H9 (cell line): ENCODE measurements at regions not wholly inside any gene's neighbourhood (a gene's known extent, or its start where the extent isn't known, plus 50 kb on each side); places are given as distances from the start of the nearest gene placed in this dataset.

Source experiments
- DNase-seq: peaks from one replicate; pipeline ENCODE4 v3.0.0-alpha.2; 2017
- H2AFZ ChIP-seq: one replicate; pipeline ENCODE4 v1.6.1; 2013; ENCODE audit warnings: mild to moderate bottlenecking, low read length, control low read depth, moderate library complexity
- H2AK5ac ChIP-seq: 2 replicates; pipeline ENCODE4 v1.6.1; 2013; ENCODE audit warnings: low read length, control low read depth, mixed read lengths; ENCODE audit not compliant: insufficient read length
- H2BK120ac ChIP-seq: one replicate; pipeline ENCODE4 v1.6.1; 2013; ENCODE audit warnings: low read depth, mild to moderate bottlenecking, low read length, control low read depth, inconsistent platforms; ENCODE audit not compliant: poor library complexity, severe bottlenecking
- H2BK12ac ChIP-seq: 2 replicates; pipeline ENCODE4 v1.6.1; 2013; ENCODE audit warnings: low read length, control low read depth, mixed read lengths, low read depth; ENCODE audit not compliant: insufficient read length
- H2BK15ac ChIP-seq: 2 replicates; pipeline ENCODE4 v1.6.1; 2013; ENCODE audit warnings: low read depth, low read length, control low read depth
- H2BK20ac ChIP-seq: one replicate; pipeline ENCODE4 v1.6.1; 2013; ENCODE audit warnings: low read depth, mild to moderate bottlenecking, low read length, control low read depth, inconsistent platforms; ENCODE audit not compliant: poor library complexity, severe bottlenecking
- H2BK5ac ChIP-seq: 2 replicates; pipeline ENCODE4 v1.6.1; 2013; ENCODE audit warnings: low read length, control low read depth, mixed read lengths; ENCODE audit not compliant: insufficient read length
- H3K14ac ChIP-seq: 2 replicates; pipeline ENCODE4 v1.6.1; 2013; ENCODE audit warnings: low read length, control low read depth; ENCODE audit not compliant: insufficient read depth
- H3K18ac ChIP-seq: 2 replicates; pipeline ENCODE4 v1.6.1; 2013; ENCODE audit warnings: low read depth, mild to moderate bottlenecking, mixed read lengths, low read length, control low read depth; ENCODE audit not compliant: insufficient read length
- H3K23ac ChIP-seq: 2 replicates; pipeline ENCODE4 v1.6.1; 2013; ENCODE audit warnings: low read length, control low read depth, mixed read lengths, low read depth; ENCODE audit not compliant: insufficient read length
- H3K23me2 ChIP-seq: 2 replicates; pipeline ENCODE4 v1.6.1; 2013; ENCODE audit warnings: low read depth, mild to moderate bottlenecking, mixed read lengths, low read length, control low read depth; ENCODE audit not compliant: insufficient read length, poor library complexity, severe bottlenecking
- H3K27ac ChIP-seq: 2 replicates; pipeline ENCODE4 v1.5.1; 2013; ENCODE audit warnings: low read length, control low read depth, mixed read lengths, low read depth; ENCODE audit not compliant: insufficient read length
- H3K27me3 ChIP-seq: 2 replicates; pipeline ENCODE4 v1.6.1; 2013; ENCODE audit warnings: low read length, control low read depth, inconsistent platforms; ENCODE audit not compliant: insufficient read depth
- H3K4ac ChIP-seq: 2 replicates; pipeline ENCODE4 v1.6.1; 2013; ENCODE audit warnings: low read depth, mild to moderate bottlenecking, control low read depth, inconsistent platforms, low read length, moderate library complexity
- H3K4me1 ChIP-seq: 2 replicates; pipeline ENCODE4 v1.6.1; 2013; ENCODE audit warnings: low read length, control low read depth, inconsistent platforms; ENCODE audit not compliant: insufficient read depth
- H3K4me2 ChIP-seq: 2 replicates; pipeline ENCODE4 v1.6.1; 2013; ENCODE audit warnings: low read length, control low read depth, mixed read lengths; ENCODE audit not compliant: insufficient read length, insufficient read depth
- H3K56ac ChIP-seq: 2 replicates; pipeline ENCODE4 v1.6.1; 2013; ENCODE audit warnings: low read depth, mild to moderate bottlenecking, mixed read lengths, low read length, control low read depth; ENCODE audit not compliant: insufficient read length
- H3K79me1 ChIP-seq: 2 replicates; pipeline ENCODE4 v1.6.1; 2013; ENCODE audit warnings: low read depth, mild to moderate bottlenecking, moderate library complexity, low read length, control low read depth, inconsistent platforms; ENCODE audit not compliant: insufficient read depth, poor library complexity, severe bottlenecking
- H3K79me2 ChIP-seq: 2 replicates; pipeline ENCODE4 v1.6.1; 2013; ENCODE audit warnings: low read length, control low read depth, inconsistent platforms; ENCODE audit not compliant: insufficient read depth
- H3K9ac ChIP-seq: 2 replicates; pipeline ENCODE4 v1.6.1; 2013; ENCODE audit warnings: low read length, control low read depth, mixed read lengths; ENCODE audit not compliant: insufficient read length; ENCODE audit errors: extremely low read depth
- H3K9me3 ChIP-seq: one replicate; pipeline ENCODE4 v1.6.1; 2013; ENCODE audit warnings: low read depth, low read length, inconsistent platforms; ENCODE audit not compliant: control insufficient read depth
- H3T11ph ChIP-seq: one replicate; pipeline ENCODE4 v1.6.1; 2013; ENCODE audit warnings: mild to moderate bottlenecking, low read length, control low read depth, inconsistent platforms
- H4K20me1 ChIP-seq: one replicate; pipeline ENCODE4 v1.6.1; 2013; ENCODE audit not compliant: control insufficient read depth, insufficient read length, insufficient read depth
- H4K5ac ChIP-seq: 2 replicates; pipeline ENCODE4 v1.6.1; 2013; ENCODE audit warnings: low read depth, mild to moderate bottlenecking, mixed read lengths, low read length, control low read depth; ENCODE audit not compliant: insufficient read length
- H4K8ac ChIP-seq: replicated peaks from 2 replicates; pipeline ENCODE4 v1.6.1; 2013; ENCODE audit warnings: low read length, control low read depth, mixed read lengths, low read depth; ENCODE audit not compliant: insufficient read length
- H4K91ac ChIP-seq: 2 replicates; pipeline ENCODE4 v1.6.1; 2013; ENCODE audit warnings: low read depth, mild to moderate bottlenecking, moderate library complexity, mixed read lengths, low read length, control low read depth; ENCODE audit not compliant: insufficient read length
- H3K27ac Mint-ChIP-seq, 3 experiments: 2 replicates in 2 of 3; 3 replicates in 1 of 3; pipeline ENCODE4 v1.8.0; 2020 to 2021; ENCODE audit warnings: mixed read lengths in 3 of 3, mild to moderate bottlenecking in 1 of 3, moderate library complexity in 1 of 3
- H3K27me3 Mint-ChIP-seq: 2 replicates; pipeline ENCODE4 v1.8.0; 2021; ENCODE audit warnings: low read depth, mild to moderate bottlenecking, moderate library complexity, mixed read lengths
- H3K36me3 Mint-ChIP-seq, 3 experiments: 2 replicates in 2 of 3; 3 replicates in 1 of 3; pipeline ENCODE4 v1.8.0; 2020 to 2021; ENCODE audit warnings: low read depth in 3 of 3, mixed read lengths in 3 of 3; ENCODE audit not compliant: insufficient read depth in 1 of 3
- H3K4me1 Mint-ChIP-seq, 2 experiments: 2 replicates each; pipeline ENCODE4 v1.8.0; 2020; ENCODE audit warnings: mixed read lengths in 2 of 2
- H3K4me3 Mint-ChIP-seq, 2 experiments: 2 replicates in 1 of 2; 3 replicates in 1 of 2; pipeline ENCODE4 v1.8.0; 2020 to 2021; ENCODE audit warnings: mild to moderate bottlenecking in 2 of 2, mixed read lengths in 2 of 2, moderate library complexity in 1 of 2
- H3K9me3 Mint-ChIP-seq, 2 experiments: 2 replicates in 1 of 2; 3 replicates in 1 of 2; pipeline ENCODE4 v1.8.0; 2020; ENCODE audit warnings: mild to moderate bottlenecking in 2 of 2, mixed read lengths in 2 of 2, moderate library complexity in 1 of 2
- TF ChIP-seq, protein P1 (sequence below): fragments of 200-600 bp; sonication (generic); conservative IDR thresholded peaks from 3 replicates; pipeline ENCODE4 v1.8.0; 2021; ENCODE audit warnings: antibody characterized with exemption, mild to moderate bottlenecking

DNA sequence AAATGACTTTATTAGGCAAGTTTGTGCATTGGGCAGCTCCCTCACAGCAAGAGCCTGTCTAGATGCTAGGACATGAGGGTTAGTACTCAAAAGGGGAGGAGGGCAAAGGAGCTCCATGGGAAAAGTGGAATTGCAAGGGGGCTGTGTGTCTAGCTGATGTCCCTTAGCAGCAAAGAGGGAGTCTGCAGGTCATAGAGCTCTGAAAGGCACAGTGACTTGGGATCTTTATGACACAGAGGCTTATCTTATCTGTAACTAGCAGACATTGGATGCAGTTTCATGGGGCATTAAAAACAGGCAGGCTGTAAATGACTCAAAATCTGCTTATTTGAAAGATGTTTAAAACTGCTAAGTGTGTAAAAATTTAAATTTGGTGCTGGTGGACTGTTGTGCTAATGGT lies 556.2 kb upstream of the FZD8 start:
- H3K56ac ChIP-seq: no peak overlapping the region
- no peak overlapping the region for H4K5ac ChIP-seq
- H2BK12ac ChIP-seq: no peak overlapping the region
- no peak overlapping the region for H3K4me2 ChIP-seq
- H4K91ac ChIP-seq: no peak overlapping the region
- H3K4me3 Mint-ChIP-seq: no peak overlapping the region
- H3K9me3 ChIP-seq: peaks cover 6% of the 10 kb centered on the region
- H2BK20ac ChIP-seq: no peak overlapping the region
- H2BK5ac ChIP-seq: no peak overlapping the region
- H3T11ph ChIP-seq: no peak overlapping the region
- peaks cover 12 to 23% (median 23%) of the 10 kb centered on the region in 3 experiments for H3K36me3 Mint-ChIP-seq
- H3K27me3 ChIP-seq: no peaks in the 10 kb centered on the region
- H3K27ac ChIP-seq: no peak overlapping the region
- TF ChIP-seq, protein P1, sequence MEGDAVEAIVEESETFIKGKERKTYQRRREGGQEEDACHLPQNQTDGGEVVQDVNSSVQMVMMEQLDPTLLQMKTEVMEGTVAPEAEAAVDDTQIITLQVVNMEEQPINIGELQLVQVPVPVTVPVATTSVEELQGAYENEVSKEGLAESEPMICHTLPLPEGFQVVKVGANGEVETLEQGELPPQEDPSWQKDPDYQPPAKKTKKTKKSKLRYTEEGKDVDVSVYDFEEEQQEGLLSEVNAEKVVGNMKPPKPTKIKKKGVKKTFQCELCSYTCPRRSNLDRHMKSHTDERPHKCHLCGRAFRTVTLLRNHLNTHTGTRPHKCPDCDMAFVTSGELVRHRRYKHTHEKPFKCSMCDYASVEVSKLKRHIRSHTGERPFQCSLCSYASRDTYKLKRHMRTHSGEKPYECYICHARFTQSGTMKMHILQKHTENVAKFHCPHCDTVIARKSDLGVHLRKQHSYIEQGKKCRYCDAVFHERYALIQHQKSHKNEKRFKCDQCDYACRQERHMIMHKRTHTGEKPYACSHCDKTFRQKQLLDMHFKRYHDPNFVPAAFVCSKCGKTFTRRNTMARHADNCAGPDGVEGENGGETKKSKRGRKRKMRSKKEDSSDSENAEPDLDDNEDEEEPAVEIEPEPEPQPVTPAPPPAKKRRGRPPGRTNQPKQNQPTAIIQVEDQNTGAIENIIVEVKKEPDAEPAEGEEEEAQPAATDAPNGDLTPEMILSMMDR: no peak
- H3K9ac ChIP-seq: no peak overlapping the region
- H2BK120ac ChIP-seq: no peak overlapping the region
- H3K9me3 Mint-ChIP-seq: peaks cover 25 to 33% of the 10 kb centered on the region in 2 experiments
- H2AFZ ChIP-seq: no peak overlapping the region
- peaks cover 7% of the 10 kb centered on the region for H3K27me3 Mint-ChIP-seq
- no peak overlapping the region for H4K8ac ChIP-seq
- peaks cover 25 to 30% of the 10 kb centered on the region in 2 experiments for H3K4me1 Mint-ChIP-seq
- H3K18ac ChIP-seq: no peak overlapping the region
- no peaks in the 10 kb centered on the region; the same call in 1 of the 2 replicates for H3K4me1 ChIP-seq
- H3K23ac ChIP-seq: no peak overlapping the region
- no peak overlapping the region for H3K4ac ChIP-seq
- H4K20me1 ChIP-seq: no peaks in the 10 kb centered on the region
- H2AK5ac ChIP-seq: no peak overlapping the region
- no peaks in the 10 kb centered on the region for H3K23me2 ChIP-seq
- no peak overlapping the region for H2BK15ac ChIP-seq
- H3K27ac Mint-ChIP-seq: no peak overlapping the region
- no peak overlapping the region for H3K14ac ChIP-seq
- H3K79me1 ChIP-seq: no peaks in the 10 kb centered on the region
- no peak for DNase-seq
- no peaks in the 10 kb centered on the region; the same call in 1 of the 2 replicates for H3K79me2 ChIP-seq
